PFSK-1 (cell line): ENCODE measurements at regions not wholly inside any gene's neighbourhood (a gene's known extent, or its start where the extent isn't known, plus 50 kb on each side); places are given as distances from the start of the nearest gene placed in this dataset.

ENCODE experiments used
- FOXP2 ChIP-seq: optimal IDR thresholded peaks from 2 replicates; pipeline ENCODE3; 2011; ENCODE audit warnings: borderline replicate concordance, control low read depth, inconsistent platforms; ENCODE audit not compliant: insufficient read depth; ENCODE audit errors: extremely low read length, extremely low read depth
- POLR2AphosphoS5 ChIP-seq: IDR thresholded peaks from 2 replicates; pipeline ENCODE4 v1.6.1; 2012; ENCODE audit warnings: low read depth, mild to moderate bottlenecking, control low read depth, low read length, moderate library complexity
- SIN3A ChIP-seq: IDR thresholded peaks from 2 replicates; pipeline ENCODE4 v1.6.1; 2012; ENCODE audit warnings: mild to moderate bottlenecking, low read length, moderate library complexity, borderline replicate concordance; ENCODE audit not compliant: insufficient read depth
- TAF1 ChIP-seq: IDR thresholded peaks from 2 replicates; pipeline ENCODE4 v1.6.1; 2012; ENCODE audit warnings: low read length, control low read depth, borderline replicate concordance; ENCODE audit not compliant: insufficient read depth
- TF ChIP-seq, protein P1 (sequence below), 2 experiments: IDR thresholded peaks; 2 replicates each; pipeline versions ENCODE4 v1.6.1 to v1.8.0; 2011 to 2012; ENCODE audit warnings: low read depth in 2 of 2, low read length in 2 of 2, control low read depth in 1 of 2, inconsistent platforms in 1 of 2, mild to moderate bottlenecking in 1 of 2, moderate library complexity in 1 of 2; ENCODE audit not compliant: insufficient read depth in 1 of 2

DNA sequence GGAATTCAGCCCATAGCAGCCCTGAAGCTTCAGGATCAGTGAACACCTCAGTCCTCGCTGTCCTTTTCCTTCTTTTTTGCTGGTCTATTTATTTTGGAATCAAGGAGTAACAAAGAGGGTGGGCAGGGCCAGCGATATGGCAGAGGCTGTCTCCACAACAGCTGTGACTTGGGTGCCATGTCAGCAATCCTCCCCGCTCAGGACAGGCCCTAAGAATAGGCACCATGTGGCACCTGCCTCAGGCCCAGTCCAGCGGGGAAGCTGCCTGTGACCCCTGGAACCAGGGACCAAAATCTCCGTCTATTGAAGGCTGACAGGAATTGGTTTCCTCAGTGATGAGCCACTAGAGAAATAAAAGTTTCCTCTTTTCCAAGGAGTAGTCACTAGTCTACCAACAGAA, 58.6 kb upstream of the TNR start:
- TF ChIP-seq, protein P1, sequence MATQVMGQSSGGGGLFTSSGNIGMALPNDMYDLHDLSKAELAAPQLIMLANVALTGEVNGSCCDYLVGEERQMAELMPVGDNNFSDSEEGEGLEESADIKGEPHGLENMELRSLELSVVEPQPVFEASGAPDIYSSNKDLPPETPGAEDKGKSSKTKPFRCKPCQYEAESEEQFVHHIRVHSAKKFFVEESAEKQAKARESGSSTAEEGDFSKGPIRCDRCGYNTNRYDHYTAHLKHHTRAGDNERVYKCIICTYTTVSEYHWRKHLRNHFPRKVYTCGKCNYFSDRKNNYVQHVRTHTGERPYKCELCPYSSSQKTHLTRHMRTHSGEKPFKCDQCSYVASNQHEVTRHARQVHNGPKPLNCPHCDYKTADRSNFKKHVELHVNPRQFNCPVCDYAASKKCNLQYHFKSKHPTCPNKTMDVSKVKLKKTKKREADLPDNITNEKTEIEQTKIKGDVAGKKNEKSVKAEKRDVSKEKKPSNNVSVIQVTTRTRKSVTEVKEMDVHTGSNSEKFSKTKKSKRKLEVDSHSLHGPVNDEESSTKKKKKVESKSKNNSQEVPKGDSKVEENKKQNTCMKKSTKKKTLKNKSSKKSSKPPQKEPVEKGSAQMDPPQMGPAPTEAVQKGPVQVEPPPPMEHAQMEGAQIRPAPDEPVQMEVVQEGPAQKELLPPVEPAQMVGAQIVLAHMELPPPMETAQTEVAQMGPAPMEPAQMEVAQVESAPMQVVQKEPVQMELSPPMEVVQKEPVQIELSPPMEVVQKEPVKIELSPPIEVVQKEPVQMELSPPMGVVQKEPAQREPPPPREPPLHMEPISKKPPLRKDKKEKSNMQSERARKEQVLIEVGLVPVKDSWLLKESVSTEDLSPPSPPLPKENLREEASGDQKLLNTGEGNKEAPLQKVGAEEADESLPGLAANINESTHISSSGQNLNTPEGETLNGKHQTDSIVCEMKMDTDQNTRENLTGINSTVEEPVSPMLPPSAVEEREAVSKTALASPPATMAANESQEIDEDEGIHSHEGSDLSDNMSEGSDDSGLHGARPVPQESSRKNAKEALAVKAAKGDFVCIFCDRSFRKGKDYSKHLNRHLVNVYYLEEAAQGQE (IDR thresholded peaks at IDR 0.05; ENCODE audit: insufficient read depth in 1 of 2, low read depth in 2 of 2, low read length in 2 of 2) = no peak
- no peak for TF ChIP-seq FOXP2

DNA sequence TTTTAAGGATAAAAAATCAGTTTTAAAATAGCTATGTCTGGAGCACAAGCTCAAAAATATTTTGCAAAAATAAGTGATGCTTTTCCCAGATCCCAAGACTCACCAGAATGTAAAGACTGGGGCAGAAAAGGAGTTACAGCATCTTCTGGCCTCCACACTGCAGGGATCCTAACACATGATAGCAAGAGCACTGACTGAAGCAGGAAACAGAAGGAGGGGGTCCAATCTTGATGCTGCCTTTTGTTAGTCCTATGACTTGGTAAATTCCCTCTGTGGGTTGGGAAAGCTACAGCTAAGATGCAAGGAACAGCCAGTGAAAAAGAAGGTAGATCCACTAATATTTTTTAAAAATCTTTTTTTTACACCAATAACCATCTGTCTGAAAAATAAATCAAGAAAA, 54.2 kb upstream of the TNR start:
- no peak for TF ChIP-seq SIN3A
- TF ChIP-seq FOXP2 = no peak
- TF ChIP-seq, protein P1 (IDR thresholded peaks at IDR 0.05; ENCODE audit: insufficient read depth in 1 of 2, low read depth in 2 of 2, low read length in 2 of 2) = no peak
- TF ChIP-seq POLR2AphosphoS5 = no peak
- no peak for TF ChIP-seq TAF1

DNA sequence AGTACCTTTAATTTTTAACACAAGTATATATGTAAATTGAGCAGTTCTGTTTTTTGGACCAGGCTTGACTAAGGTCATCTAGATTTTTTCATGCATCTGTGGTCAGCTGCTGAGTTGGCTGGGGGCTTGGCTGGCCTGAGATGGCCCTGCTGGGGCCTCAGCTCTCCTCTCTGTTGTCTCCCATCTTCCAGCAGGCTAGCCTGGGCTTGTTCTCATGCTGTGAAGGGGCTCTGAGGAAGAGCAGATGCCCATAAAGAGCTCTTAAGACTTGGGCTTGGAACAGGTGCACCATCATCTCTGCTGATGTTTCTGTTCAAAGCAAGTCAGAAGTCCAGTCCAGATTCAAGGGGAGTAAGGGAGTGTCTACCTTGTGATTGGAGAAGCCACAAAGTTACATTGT, 51.2 kb upstream of the TNR start:
- TF ChIP-seq POLR2AphosphoS5 = no peak
- TF ChIP-seq, protein P1 (IDR thresholded peaks at IDR 0.05; ENCODE audit: insufficient read depth in 1 of 2, low read depth in 2 of 2, low read length in 2 of 2) = no peak
- no peak for TF ChIP-seq SIN3A
- TF ChIP-seq TAF1 = no peak
- TF ChIP-seq FOXP2 = no peak

DNA sequence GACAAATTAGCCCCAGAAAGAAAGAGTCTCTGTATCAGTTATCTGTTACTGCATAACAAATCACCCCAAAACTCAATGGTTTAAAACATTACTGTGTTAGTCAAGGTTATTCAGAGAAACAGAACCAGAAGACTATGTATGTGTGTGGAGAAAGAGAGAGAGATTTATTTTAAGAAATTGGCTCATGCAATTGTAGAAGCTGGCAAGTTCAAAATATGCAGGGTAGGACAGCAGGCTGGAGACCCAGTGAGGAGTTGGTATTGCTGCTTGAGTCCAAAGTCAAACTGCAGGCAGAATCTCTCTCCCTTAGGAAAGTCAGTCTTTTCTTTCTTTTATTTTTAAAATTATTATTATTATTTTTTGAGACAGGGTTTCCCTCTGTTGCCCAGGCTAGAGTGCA, 50.2 kb upstream of the TNR start:
- no peak for TF ChIP-seq POLR2AphosphoS5
- no peak for TF ChIP-seq FOXP2
- TF ChIP-seq, protein P1 (IDR thresholded peaks at IDR 0.05; ENCODE audit: insufficient read depth in 1 of 2, low read depth in 2 of 2, low read length in 2 of 2) = no peak
- no peak for TF ChIP-seq TAF1
- TF ChIP-seq SIN3A = no peak
